HFFc6 (cell line): ENCODE measurements at regions not wholly inside any gene's neighbourhood (a gene's known extent, or its start where the extent isn't known, plus 50 kb on each side); places are given as distances from the start of the nearest gene placed in this dataset.

Experiments used
- DNase-seq: peaks from one replicate; pipeline ENCODE4 v3.0.0-alpha.2; 2018
- H3K27ac Mint-ChIP-seq: 2 replicates; pipeline ENCODE4 v1.8.0; 2020; ENCODE audit warnings: mild to moderate bottlenecking, mixed read lengths
- H3K27me3 Mint-ChIP-seq: 2 replicates; pipeline ENCODE4 v1.8.0; 2021; ENCODE audit warnings: mild to moderate bottlenecking, moderate library complexity, mixed read lengths; ENCODE audit not compliant: insufficient read depth
- H3K36me3 Mint-ChIP-seq: 2 replicates; pipeline ENCODE4 v1.8.0; 2021; ENCODE audit warnings: low read depth, mixed read lengths
- H3K4me1 Mint-ChIP-seq: 2 replicates; pipeline ENCODE4 v1.8.0; 2020; ENCODE audit warnings: low read depth, mixed read lengths
- H3K4me3 Mint-ChIP-seq: 2 replicates; pipeline ENCODE4 v1.8.0; 2020; ENCODE audit warnings: mild to moderate bottlenecking, moderate library complexity, mixed read lengths
- H3K9me3 Mint-ChIP-seq: 2 replicates; pipeline ENCODE4 v1.8.0; 2020; ENCODE audit warnings: mild to moderate bottlenecking, mixed read lengths
- TF ChIP-seq, protein P1 (sequence below): fragments of 200-600 bp; sonication (generic); IDR thresholded peaks from 2 replicates; pipeline ENCODE4 v1.5.0; 2021; ENCODE audit warnings: antibody characterized with exemption, mild to moderate bottlenecking

GRCh38 chr5:92850886-92851285 is 730.1 kb downstream of the NR2F1-AS1 start:
- no peak for DNase-seq

GRCh38 chr5:92849756-92850155 is 731.3 kb downstream of the NR2F1-AS1 start:
- Mint-ChIP-seq H3K4me3 (no peak overlapping the region), H3K36me3 (no peaks in the 10 kb centered on the region), H3K4me1 (peaks cover 6% of the 10 kb centered on the region), H3K27me3 (no peaks in the 10 kb centered on the region), H3K27ac (no peak overlapping the region), H3K9me3 (no peaks in the 10 kb centered on the region)
- TF ChIP-seq, protein P1, sequence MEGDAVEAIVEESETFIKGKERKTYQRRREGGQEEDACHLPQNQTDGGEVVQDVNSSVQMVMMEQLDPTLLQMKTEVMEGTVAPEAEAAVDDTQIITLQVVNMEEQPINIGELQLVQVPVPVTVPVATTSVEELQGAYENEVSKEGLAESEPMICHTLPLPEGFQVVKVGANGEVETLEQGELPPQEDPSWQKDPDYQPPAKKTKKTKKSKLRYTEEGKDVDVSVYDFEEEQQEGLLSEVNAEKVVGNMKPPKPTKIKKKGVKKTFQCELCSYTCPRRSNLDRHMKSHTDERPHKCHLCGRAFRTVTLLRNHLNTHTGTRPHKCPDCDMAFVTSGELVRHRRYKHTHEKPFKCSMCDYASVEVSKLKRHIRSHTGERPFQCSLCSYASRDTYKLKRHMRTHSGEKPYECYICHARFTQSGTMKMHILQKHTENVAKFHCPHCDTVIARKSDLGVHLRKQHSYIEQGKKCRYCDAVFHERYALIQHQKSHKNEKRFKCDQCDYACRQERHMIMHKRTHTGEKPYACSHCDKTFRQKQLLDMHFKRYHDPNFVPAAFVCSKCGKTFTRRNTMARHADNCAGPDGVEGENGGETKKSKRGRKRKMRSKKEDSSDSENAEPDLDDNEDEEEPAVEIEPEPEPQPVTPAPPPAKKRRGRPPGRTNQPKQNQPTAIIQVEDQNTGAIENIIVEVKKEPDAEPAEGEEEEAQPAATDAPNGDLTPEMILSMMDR = no peak
- DNase-seq = no peak

More at GRCh38 chr5:92850886-92851285, 730.1 kb downstream of the NR2F1-AS1 start:
- TF ChIP-seq, protein P1 = no peak
- H3K9me3 Mint-ChIP-seq = no peaks in the 10 kb centered on the region
- no peak overlapping the region for H3K4me3 Mint-ChIP-seq
- H3K36me3 Mint-ChIP-seq = no peaks in the 10 kb centered on the region
- no peak overlapping the region for H3K27ac Mint-ChIP-seq
- no peaks in the 10 kb centered on the region for H3K27me3 Mint-ChIP-seq
- H3K4me1 Mint-ChIP-seq = no peaks in the 10 kb centered on the region

DNA sequence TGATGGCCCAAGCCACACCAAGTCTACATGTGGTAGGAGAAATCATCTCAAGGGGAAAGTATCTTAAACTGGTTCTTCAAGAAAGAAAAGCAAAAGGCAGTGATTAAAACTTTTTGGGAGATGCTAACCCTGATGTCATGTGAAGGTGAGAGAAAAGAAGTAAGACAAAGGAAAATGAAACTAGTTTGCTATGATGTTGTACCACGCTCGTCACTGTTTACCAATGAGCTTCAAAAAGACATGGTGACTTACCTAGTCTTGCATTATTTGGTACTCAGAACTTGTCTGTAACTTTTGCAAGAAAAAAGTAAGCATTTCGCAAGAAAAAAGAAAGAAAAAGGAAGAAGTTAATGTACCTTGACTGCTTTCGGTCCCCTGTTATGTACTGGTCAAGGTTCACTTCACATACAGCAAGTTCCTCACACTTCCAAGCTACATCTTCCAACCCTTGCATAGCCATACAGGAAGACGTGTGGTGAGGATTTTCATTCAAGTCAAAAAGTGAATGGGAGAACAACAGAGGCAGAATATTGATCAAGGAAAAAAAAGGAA is 739.3 kb downstream of the NR2F1-AS1 start:
- H3K4me3 Mint-ChIP-seq = no peak overlapping the region

GRCh38 chr5:92838253-92838652 is 742.8 kb downstream of the NR2F1-AS1 start:
- Mint-ChIP-seq H3K9me3 (no peaks in the 10 kb centered on the region), H3K27ac (0 out of 2 replicates have a peak overlapping the region, but pooled peaks have one; percentile 8), H3K4me1 (peaks cover 35% of the 10 kb centered on the region), H3K4me3 (no peak overlapping the region), H3K27me3 (peaks cover 2% of the 10 kb centered on the region; the same call in 1 of the 2 replicates), H3K36me3 (peaks cover 9% of the 10 kb centered on the region)
- DNase-seq = no peak
- TF ChIP-seq, protein P1 = no peak

More for the DNA sequence above, 739.3 kb downstream of the NR2F1-AS1 start:
- no peaks in the 10 kb centered on the region for H3K9me3 Mint-ChIP-seq
- H3K36me3 Mint-ChIP-seq = no peaks in the 10 kb centered on the region
- no peak overlapping the region for H3K27ac Mint-ChIP-seq
- DNase-seq = no peak
- TF ChIP-seq, protein P1 = no peak
- H3K27me3 Mint-ChIP-seq = no peaks in the 10 kb centered on the region
- H3K4me1 Mint-ChIP-seq = peaks cover 28% of the 10 kb centered on the region

- peak overlapping the region; percentile 31 for H3K4me3 Mint-ChIP-seq
- H3K36me3 Mint-ChIP-seq = peaks cover 9% of the 10 kb centered on the region
- TF ChIP-seq, protein P1 = no peak
- peak overlapping the region; percentile 64 for H3K27ac Mint-ChIP-seq
- H3K9me3 Mint-ChIP-seq = no peaks in the 10 kb centered on the region
- H3K4me1 Mint-ChIP-seq = peaks cover 35% of the 10 kb centered on the region
- peak; percentile 75 for DNase-seq
- peaks cover 2% of the 10 kb centered on the region; the same call in 1 of the 2 replicates for H3K27me3 Mint-ChIP-seq
Measured at GRCh38 chr5:92836855-92837755, 743.9 kb downstream of the NR2F1-AS1 start.
